GM23248 (cell line): ENCODE measurements at regions not wholly inside any gene's neighbourhood (a gene's known extent, or its start where the extent isn't known, plus 50 kb on each side); places are given as distances from the start of the nearest gene placed in this dataset.

Source experiments
- DNase-seq: peaks from one replicate; pipeline ENCODE4 v3.0.0-alpha.2; 2015
- H2AFZ ChIP-seq: fragments of 200-600 bp; sonication (generic); 2 replicates; pipeline ENCODE4 v1.6.1; 2016; ENCODE audit warnings: antibody characterized with exemption
- H3F3A ChIP-seq: fragments of 200-600 bp; sonication (generic); 2 replicates; pipeline ENCODE4 v1.6.1; 2016; ENCODE audit warnings: mild to moderate bottlenecking, antibody characterized with exemption, mixed run types; ENCODE audit not compliant: insufficient read depth
- H3K27ac ChIP-seq: fragments of 200-600 bp; sonication (generic); 2 replicates; pipeline ENCODE4 v1.5.1; 2016; ENCODE audit warnings: mild to moderate bottlenecking
- H3K27me3 ChIP-seq: fragments of 200-600 bp; sonication (generic); replicated peaks from 2 replicates; pipeline ENCODE4 v1.6.1; 2016; ENCODE audit warnings: mild to moderate bottlenecking; ENCODE audit not compliant: insufficient read depth
- H3K36me3 ChIP-seq: fragments of 200-600 bp; sonication (generic); 2 replicates; pipeline ENCODE4 v1.6.1; 2016; ENCODE audit warnings: low read depth, mild to moderate bottlenecking
- H3K4me1 ChIP-seq: fragments of 200-600 bp; sonication (generic); 2 replicates; pipeline ENCODE4 v1.6.1; 2016; ENCODE audit warnings: mild to moderate bottlenecking; ENCODE audit not compliant: insufficient read depth
- H3K4me2 ChIP-seq: fragments of 200-600 bp; sonication (generic); one replicate; pipeline ENCODE4 v1.6.1; 2016; ENCODE audit warnings: mild to moderate bottlenecking; ENCODE audit not compliant: unreplicated experiment
- H3K4me3 ChIP-seq: fragments of 200-600 bp; sonication (generic); 2 replicates; pipeline ENCODE4 v1.5.1; 2016; ENCODE audit warnings: mild to moderate bottlenecking
- H3K79me2 ChIP-seq: fragments of 200-600 bp; sonication (generic); 2 replicates; pipeline ENCODE4 v1.6.1; 2016; ENCODE audit warnings: mild to moderate bottlenecking; ENCODE audit not compliant: insufficient read depth
- H3K9ac ChIP-seq: fragments of 200-600 bp; sonication (generic); 2 replicates; pipeline ENCODE4 v1.6.1; 2016; ENCODE audit warnings: mild to moderate bottlenecking
- H3K9me2 ChIP-seq: fragments of 200-600 bp; sonication (generic); 2 replicates; pipeline ENCODE4 v1.6.1; 2016; ENCODE audit warnings: mixed run types, mild to moderate bottlenecking, moderate library complexity; ENCODE audit not compliant: insufficient read depth
- H3K9me3 ChIP-seq: fragments of 200-600 bp; sonication (generic); one replicate; pipeline ENCODE4 v1.6.1; 2017; ENCODE audit warnings: low read depth
- H4K20me1 ChIP-seq: fragments of 200-600 bp; sonication (generic); 2 replicates; pipeline ENCODE4 v1.6.0; 2016; ENCODE audit not compliant: insufficient read depth
- EZH2 ChIP-seq: fragments of 200-600 bp; sonication (generic); IDR thresholded peaks from 2 replicates; pipeline ENCODE4 v1.6.1; 2018; ENCODE audit warnings: antibody characterized with exemption, mild to moderate bottlenecking; ENCODE audit not compliant: insufficient read depth, poor library complexity, severe bottlenecking
- EZH2phosphoT487 ChIP-seq: fragments of 200-600 bp; sonication (generic); IDR thresholded peaks from 2 replicates; pipeline ENCODE4 v1.6.1; 2018; ENCODE audit warnings: antibody characterized with exemption, moderate library complexity, mild to moderate bottlenecking, low read depth; ENCODE audit not compliant: insufficient read depth
- WGBS, 2 experiments: methylation state at CpG; one replicate each; pipeline ENCODE4 v1.1.6; 2015 to 2017; ENCODE audit warnings: low lambda C conversion rate in 2 of 2, low coverage in 1 of 2; ENCODE audit errors: missing lambda C conversion rate in 2 of 2; 5-methylcytosine and 5-hydroxymethylcytosine counted together
- in situ Hi-C: fragments of 300-500 bp; cut with MboI; formaldehyde crosslinking; loops from 2 replicates; pipeline ENCODE4 v1.15.0; 2020

- Histone ChIP-seq H3K27ac (no peak overlapping the region), H3K4me2 (no peak overlapping the region), H3K9me2 (no peaks in the 10 kb centered on the region), H3K9me3 (no peaks in the 10 kb centered on the region), H3K9ac (no peak overlapping the region), H4K20me1 (no peaks in the 10 kb centered on the region), H3F3A (no peaks in the 10 kb centered on the region), H3K36me3 (no peaks in the 10 kb centered on the region), H3K4me3 (no peak overlapping the region), H3K27me3 (peaks cover 6% of the 10 kb centered on the region; the same call in 1 of the 2 replicates), H3K79me2 (no peaks in the 10 kb centered on the region), H2AFZ (no peak overlapping the region), H3K4me1 (no peaks in the 10 kb centered on the region)
- TF ChIP-seq EZH2 (no peak), EZH2phosphoT487 (no peak)
- in situ Hi-C loops, result no loop called here
- 5 to 10% methylated on average over 3 of the region's 3 CpGs for WGBS, 2 experiments
- DNase-seq, result no peak
Observed at GRCh38 chr2:45337481-45337880, 273.6 kb downstream of the SRBD1 start.

DNA sequence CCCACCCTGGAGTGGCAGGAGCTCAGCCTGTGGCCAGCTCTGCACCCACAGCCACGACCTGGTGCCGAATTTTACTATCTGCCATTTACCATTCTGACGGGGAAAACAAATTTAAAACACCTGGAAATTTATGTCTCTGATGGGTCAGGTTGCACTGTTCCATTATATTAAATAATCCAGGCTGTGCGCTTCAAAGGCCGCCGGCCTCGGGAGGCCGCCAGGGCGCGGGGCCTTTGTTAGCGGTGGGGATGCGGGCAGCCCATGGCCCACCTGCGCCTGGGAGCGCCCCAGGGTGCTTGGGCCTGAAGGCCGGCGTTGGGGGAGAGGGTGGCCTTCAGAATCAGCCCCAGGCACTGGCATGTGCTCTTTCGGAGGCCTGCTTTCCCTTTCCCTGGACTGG, 276.9 kb downstream of the SRBD1 start:
- no peak for DNase-seq
- Histone ChIP-seq H3K4me3 (no peak overlapping the region), H3F3A (peaks cover 7% of the 10 kb centered on the region; the same call in 1 of the 2 replicates), H3K9me2 (no peaks in the 10 kb centered on the region), H3K27ac (no peak overlapping the region), H2AFZ (no peak overlapping the region), H3K79me2 (no peaks in the 10 kb centered on the region), H3K4me2 (no peak overlapping the region), H3K27me3 (peaks cover 6% of the 10 kb centered on the region; the same call in 1 of the 2 replicates), H3K36me3 (no peaks in the 10 kb centered on the region), H3K9ac (no peak overlapping the region), H3K9me3 (no peaks in the 10 kb centered on the region), H4K20me1 (no peaks in the 10 kb centered on the region), H3K4me1 (peaks cover 8% of the 10 kb centered on the region)
- 90 to 94% methylated on average over 17 of the region's 17 CpGs for WGBS, 2 experiments
- in situ Hi-C loops, result no loop called here
- no peak for TF ChIP-seq EZH2
- no peak for TF ChIP-seq EZH2phosphoT487

DNA sequence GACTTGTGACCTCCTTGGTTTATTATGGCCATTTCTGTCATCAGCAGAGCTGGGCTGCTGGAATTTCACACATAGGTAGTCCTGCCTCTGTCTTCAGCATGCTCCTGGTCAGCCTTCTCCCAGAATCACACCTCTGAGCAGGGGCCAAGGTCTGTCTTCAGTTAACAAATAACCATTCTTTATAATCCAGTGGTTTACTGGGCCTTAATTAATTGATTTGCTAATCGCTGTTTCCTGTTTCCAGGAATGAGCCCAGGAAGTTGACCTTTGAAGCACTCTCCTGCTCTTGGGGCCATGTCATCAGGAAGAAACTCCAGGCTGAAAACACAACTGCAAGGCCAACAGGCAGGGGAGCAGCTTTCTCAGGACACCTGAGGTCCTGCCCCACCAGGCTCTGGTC, 278.5 kb downstream of the SRBD1 start:
- H2AFZ ChIP-seq, result no peak overlapping the region
- no peaks in the 10 kb centered on the region for H3K9me2 ChIP-seq
- no peaks in the 10 kb centered on the region for H3K27me3 ChIP-seq
- DNase-seq, result no peak
- H3K9ac ChIP-seq, result no peak overlapping the region
- H3K4me1 ChIP-seq, result peaks cover 8% of the 10 kb centered on the region
- H4K20me1 ChIP-seq, result no peaks in the 10 kb centered on the region
- in situ Hi-C loops, result no loop called here
- H3K9me3 ChIP-seq, result no peaks in the 10 kb centered on the region
- 43 to 48% methylated on average over 1 of the region's 1 CpG for WGBS, 2 experiments
- TF ChIP-seq EZH2 (no peak), EZH2phosphoT487 (no peak)
- H3K4me3 ChIP-seq, result no peak overlapping the region
- H3K27ac ChIP-seq, result no peak overlapping the region
- H3F3A ChIP-seq, result peaks cover 7% of the 10 kb centered on the region; the same call in 1 of the 2 replicates
- no peaks in the 10 kb centered on the region for H3K79me2 ChIP-seq
- H3K4me2 ChIP-seq, result no peak overlapping the region
- H3K36me3 ChIP-seq, result no peaks in the 10 kb centered on the region

DNA sequence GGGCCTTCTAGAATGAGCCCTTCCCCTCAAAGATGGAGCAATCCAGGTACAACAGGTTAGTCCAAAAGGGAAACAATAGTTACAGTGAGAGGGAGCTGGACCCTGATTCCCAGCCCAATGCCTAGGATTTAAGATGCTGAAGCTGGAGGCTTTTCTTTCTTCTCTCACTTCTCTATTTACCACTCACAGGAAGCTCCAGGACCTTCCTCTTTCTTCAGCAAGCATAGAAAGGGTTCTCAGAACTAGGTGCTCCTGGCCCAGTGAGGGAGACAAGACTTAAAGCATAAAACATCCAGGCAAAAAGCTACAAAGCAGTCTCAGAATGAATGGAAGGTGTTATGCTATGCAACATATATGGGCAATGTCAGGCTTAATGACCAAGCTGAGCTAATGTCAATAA, 279.0 kb downstream of the SRBD1 start:
- Histone ChIP-seq H3K27me3 (no peaks in the 10 kb centered on the region), H3K4me2 (no peak overlapping the region), H3K4me1 (peaks cover 8% of the 10 kb centered on the region), H3K4me3 (no peak overlapping the region), H3F3A (peaks cover 7% of the 10 kb centered on the region; the same call in 1 of the 2 replicates), H4K20me1 (no peaks in the 10 kb centered on the region), H3K79me2 (no peaks in the 10 kb centered on the region), H3K9me3 (no peaks in the 10 kb centered on the region), H3K27ac (no peak overlapping the region), H3K9ac (no peak overlapping the region), H3K36me3 (no peaks in the 10 kb centered on the region), H3K9me2 (no peaks in the 10 kb centered on the region), H2AFZ (no peak overlapping the region)
- DNase-seq, result no peak
- TF ChIP-seq EZH2, result no peak
- TF ChIP-seq EZH2phosphoT487, result no peak
- in situ Hi-C loops, result no loop called here

DNA sequence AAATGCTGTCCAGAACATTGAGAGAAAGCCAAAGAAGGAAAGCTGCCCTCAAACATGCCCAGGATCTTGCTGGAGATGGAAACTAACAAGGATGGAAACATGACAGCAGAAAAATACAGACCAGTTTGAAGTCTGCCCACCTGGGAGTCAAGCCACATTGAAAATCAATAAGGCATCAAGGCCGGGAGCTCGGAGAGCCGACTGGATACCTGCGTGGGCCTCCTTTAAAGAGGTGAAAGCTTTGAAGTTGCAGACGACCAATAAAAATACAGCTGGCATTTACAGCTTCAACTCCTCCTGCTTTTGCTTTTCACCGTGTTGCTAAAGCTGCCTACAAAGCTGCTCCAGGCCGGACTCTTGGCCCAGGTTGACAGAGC, 279.7 kb downstream of the SRBD1 start:
- in situ Hi-C loops, result no loop called here

More for the DNA sequence above, 279.7 kb downstream of the SRBD1 start:
- Histone ChIP-seq H2AFZ (no peak overlapping the region), H3K4me2 (no peak overlapping the region), H3K27ac (no peak overlapping the region), H3K4me3 (no peak overlapping the region), H3K9me2 (no peaks in the 10 kb centered on the region), H3K36me3 (no peaks in the 10 kb centered on the region), H3F3A (peaks cover 7% of the 10 kb centered on the region; the same call in 1 of the 2 replicates), H3K9ac (no peak overlapping the region), H4K20me1 (no peaks in the 10 kb centered on the region), H3K27me3 (no peaks in the 10 kb centered on the region), H3K4me1 (peaks cover 8% of the 10 kb centered on the region), H3K9me3 (no peaks in the 10 kb centered on the region), H3K79me2 (no peaks in the 10 kb centered on the region)
- DNase-seq, result no peak
- TF ChIP-seq EZH2, result no peak
- TF ChIP-seq EZH2phosphoT487, result no peak
- WGBS, 2 experiments, result 39 to 45% methylated on average over 7 of the region's 7 CpGs
